ENCODE measurements at regions not wholly inside any gene's neighbourhood (a gene's known extent, or its start where the extent isn't known, plus 50 kb on each side); places are given as distances from the start of the nearest gene placed in this dataset.

GRCh38 chr3:94704467-94704866, 641.6 kb downstream of the NSUN3 start:
- TF ChIP-seq CTCF (optimal IDR thresholded peaks at IDR 0.05 in 1 of 3, IDR thresholded peaks at IDR 0.05 in 1 of 3, conservative IDR thresholded peaks at IDR 0.05 in 1 of 3; ENCODE audit: extremely low read depth in 1 of 3, insufficient read depth in 2 of 3, low read length in 3 of 3) (no peak), EZH2 (IDR thresholded peaks at IDR 0.05; ENCODE audit: low read length) (no peak)

Data from keratinocyte (primary cell).